LNCAP (cell line): ENCODE measurements at regions not wholly inside any gene's neighbourhood (a gene's known extent, or its start where the extent isn't known, plus 50 kb on each side); places are given as distances from the start of the nearest gene placed in this dataset.

Experiments
- CTCF ChIP-seq: fragments of 450-650 bp; IDR thresholded peaks from 2 replicates; pipeline ENCODE4 v1.5.1; 2017; ENCODE audit warnings: mild to moderate bottlenecking

- TF ChIP-seq CTCF: no peak
Measured at GRCh38 chr6:139637766-139638165, 263.3 kb upstream of the CITED2 start.

- no peak for TF ChIP-seq CTCF
Measured at GRCh38 chr6:139636391-139636790, 261.9 kb upstream of the CITED2 start.

GRCh38 chr6:139635401-139636130 lies 261.1 kb upstream of the CITED2 start:
- TF ChIP-seq CTCF: no peak

GRCh38 chr6:139632840-139633239 lies 258.4 kb upstream of the CITED2 start:
- TF ChIP-seq CTCF: no peak

- TF ChIP-seq CTCF: no peak
Measured at GRCh38 chr6:139628270-139628669, 253.8 kb upstream of the CITED2 start.

GRCh38 chr6:139627091-139627490 lies 252.6 kb upstream of the CITED2 start:
- TF ChIP-seq CTCF: no peak

- no peak for TF ChIP-seq CTCF
Measured at GRCh38 chr6:139625998-139626975, 251.8 kb upstream of the CITED2 start.
